B cell (primary cell): ENCODE measurements at regions not wholly inside any gene's neighbourhood (a gene's known extent, or its start where the extent isn't known, plus 50 kb on each side); places are given as distances from the start of the nearest gene placed in this dataset.

Experiments used
- ATAC-seq: fragments of 200-7000 bp; cut with Tn5 transposase; one replicate; pipeline ENCODE4 v1.10.0; 2021; ENCODE audit warnings: low read depth, mild to moderate bottlenecking, moderate number of reproducible peaks, moderate library complexity
- CTCF ChIA-PET: fragments of 350-600 bp; sonication (Branson Sonifier 250); formaldehyde crosslinking; loops from one replicate; lab custom pipeline; 2021; ENCODE audit warnings: antibody characterized with exemption, inconsistent platforms; lab: Charles Lee
- POLR2A ChIA-PET: fragments of 350-600 bp; sonication (Branson Sonifier 250); formaldehyde crosslinking; loops from one replicate; lab custom pipeline; 2021; ENCODE audit warnings: antibody characterized with exemption; lab: Charles Lee
- DNase-seq: peaks from one replicate; pipeline ENCODE4 v3.0.0; 2013
- H2AFZ ChIP-seq: 2 replicates; pipeline ENCODE4 v1.6.1; 2012; ENCODE audit warnings: mild to moderate bottlenecking, low read depth, low read length; ENCODE audit not compliant: insufficient read depth, poor library complexity, severe bottlenecking
- H3K27ac ChIP-seq, 2 donors: 1 replicate in 1 of 2; 2 replicates in 1 of 2; pipeline ENCODE4 v1.5.1; 2012 to 2013; ENCODE audit warnings: low read length in 2 of 2, mild to moderate bottlenecking in 2 of 2, moderate library complexity in 1 of 2
- H3K27me3 ChIP-seq, 4 experiments: fragments of 200-600 bp in 1 of 4; sonication (generic) in 1 of 4; replicated peaks in 1 of 4; 1 replicate in 2 of 4; 2 replicates in 2 of 4; pipeline versions ENCODE4 v1.6.1 to v1.7.0; 2013 to 2016; ENCODE audit warnings: low read length in 3 of 4, mild to moderate bottlenecking in 2 of 4, mixed read lengths in 1 of 4, moderate library complexity in 1 of 4; ENCODE audit not compliant: insufficient read depth in 4 of 4, control insufficient read depth in 3 of 4; ENCODE audit errors: control extremely low read depth in 1 of 4
- H3K36me3 ChIP-seq, 2 experiments: replicated peaks in 1 of 2; 1 replicate in 1 of 2; 2 replicates in 1 of 2; pipeline versions ENCODE4 v1.6.1 to v1.7.1; 2013; ENCODE audit warnings: low read length in 1 of 2; ENCODE audit not compliant: insufficient read depth in 2 of 2, control insufficient read depth in 1 of 2; ENCODE audit errors: control extremely low read depth in 1 of 2, extremely low read depth in 1 of 2
- H3K4me1 ChIP-seq, 2 donors: fragments of 200-600 bp in 1 of 2; sonication (generic) in 1 of 2; 1 replicate in 1 of 2; 2 replicates in 1 of 2; pipeline versions ENCODE4 v1.5.1 to v1.6.1; 2013 to 2017; ENCODE audit warnings: low read length in 2 of 2; ENCODE audit not compliant: control insufficient read depth in 2 of 2, insufficient read depth in 2 of 2
- H3K4me2 ChIP-seq: replicated peaks from 2 replicates; pipeline ENCODE3; 2012; ENCODE audit warnings: mild to moderate bottlenecking, low read depth, low read length; ENCODE audit not compliant: poor library complexity, severe bottlenecking
- H3K4me3 ChIP-seq, 5 experiments: fragments of 200-600 bp in 1 of 5; sonication (generic) in 1 of 5; 1 replicate in 3 of 5; 2 replicates in 2 of 5; pipeline versions ENCODE4 v1.5.1 to v1.7.0; 2011 to 2016; ENCODE audit warnings: low read length in 4 of 5, mild to moderate bottlenecking in 4 of 5, low read depth in 2 of 5, control low read depth in 1 of 5, moderate library complexity in 1 of 5; ENCODE audit not compliant: insufficient read depth in 1 of 5; ENCODE audit errors: control extremely low read depth in 1 of 5, extremely low read depth in 1 of 5
- H3K79me2 ChIP-seq: fragments of 200-600 bp; sonication (generic); one replicate; pipeline ENCODE4 v1.6.0; 2016; ENCODE audit warnings: low read length; ENCODE audit not compliant: control insufficient read depth, insufficient read depth
- H3K9ac ChIP-seq: fragments of 200-600 bp; sonication (generic); 2 replicates; pipeline ENCODE4 v1.6.1; 2017; ENCODE audit warnings: mild to moderate bottlenecking, low read length, moderate library complexity
- H3K9me3 ChIP-seq, 3 donors: one replicate each; pipeline versions ENCODE4 v1.6.1 to v1.7.1; 2013; ENCODE audit warnings: low read length in 2 of 3; ENCODE audit not compliant: control insufficient read depth in 2 of 3, insufficient read depth in 1 of 3; ENCODE audit errors: control extremely low read depth in 1 of 3
- H4K20me1 ChIP-seq: 2 replicates; pipeline ENCODE4 v1.6.0; 2012; ENCODE audit warnings: mild to moderate bottlenecking, low read length; ENCODE audit not compliant: insufficient read depth, control insufficient read depth, poor library complexity, severe bottlenecking
- H3K27ac Mint-ChIP-seq: one replicate; pipeline ENCODE4 v1.8.0; 2021; ENCODE audit warnings: mixed read lengths
- H3K27me3 Mint-ChIP-seq: one replicate; pipeline ENCODE4 v1.8.0; 2021; ENCODE audit warnings: mixed read lengths
- H3K4me1 Mint-ChIP-seq: one replicate; pipeline ENCODE4 v1.8.0; 2021; ENCODE audit warnings: mixed read lengths
- H3K4me3 Mint-ChIP-seq: one replicate; pipeline ENCODE4 v1.8.0; 2021; ENCODE audit warnings: mixed read lengths
- H3K9me3 Mint-ChIP-seq: one replicate; pipeline ENCODE4 v1.8.0; 2022; ENCODE audit warnings: mixed read lengths; ENCODE audit not compliant: insufficient read depth
- EZH2 ChIP-seq: IDR thresholded peaks from 2 replicates; pipeline ENCODE4 v1.6.1; 2012; ENCODE audit warnings: borderline replicate concordance, low read depth, mild to moderate bottlenecking, moderate library complexity, low read length; ENCODE audit not compliant: insufficient read depth, poor library complexity, severe bottlenecking
- WGBS: methylation state at CpG from one replicate; pipeline ENCODE4 v1.1.5; 2013; ENCODE audit warnings: missing lambda C conversion rate; ENCODE audit not compliant: insufficient coverage; 5-methylcytosine and 5-hydroxymethylcytosine counted together
- intact Hi-C: fragments of 100-400 bp; cut with micrococcal nuclease; formaldehyde crosslinking; loops from one replicate; pipeline ENCODE4 v1.10.0; 2022
- TF ChIP-seq, protein P1 (sequence below): fragments of 200-600 bp; IDR thresholded peaks from one replicate; pipeline ENCODE4 v1.8.0; 2022; ENCODE audit warnings: antibody characterized with exemption, mild to moderate bottlenecking

DNA sequence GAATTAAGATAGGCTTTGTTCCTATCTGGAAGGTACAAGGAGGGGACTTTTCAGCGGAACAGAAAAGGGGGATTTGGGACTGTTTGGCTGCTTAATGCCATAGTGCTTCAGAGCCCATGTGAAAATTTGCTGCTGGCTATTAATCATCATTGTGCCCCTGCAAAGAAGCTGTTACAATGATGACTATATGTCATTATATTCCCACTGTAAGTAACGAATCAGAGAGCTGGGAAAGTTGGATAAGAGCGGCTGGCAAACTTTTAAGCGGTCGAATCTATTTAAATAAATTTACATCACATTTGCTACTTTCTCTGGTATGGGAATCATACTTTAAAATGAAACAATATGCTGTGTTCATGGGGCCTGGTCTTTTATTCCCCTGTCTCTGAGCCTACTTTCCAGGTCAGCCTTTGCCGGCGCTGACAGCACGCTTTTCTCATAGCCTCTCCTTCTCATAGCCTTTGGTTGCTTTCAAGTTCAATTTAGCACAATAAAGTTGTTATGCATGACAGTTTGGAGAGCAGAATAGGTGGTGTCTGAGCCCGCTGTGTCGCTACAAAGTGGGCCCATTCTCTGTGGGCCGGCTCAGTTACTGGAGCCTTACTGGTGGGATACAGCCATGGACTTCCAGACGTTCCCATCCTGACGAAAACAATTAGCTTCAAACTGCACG lies 271.2 kb upstream of the TMEM161B start:
- Histone ChIP-seq H3K27me3 (no peaks in the 10 kb centered on the region), H3K4me3 (no peak overlapping the region), H2AFZ (no peak overlapping the region), H3K9me3 (no peaks in the 10 kb centered on the region), H3K27ac (no peak overlapping the region), H3K4me2 (no peak overlapping the region), H3K79me2 (no peaks in the 10 kb centered on the region), H3K36me3 (no peaks in the 10 kb centered on the region), H3K9ac (no peak overlapping the region), H3K4me1 (no peaks in the 10 kb centered on the region), H4K20me1 (no peaks in the 10 kb centered on the region)
- TF ChIP-seq EZH2, result no peak
- TF ChIP-seq, protein P1, sequence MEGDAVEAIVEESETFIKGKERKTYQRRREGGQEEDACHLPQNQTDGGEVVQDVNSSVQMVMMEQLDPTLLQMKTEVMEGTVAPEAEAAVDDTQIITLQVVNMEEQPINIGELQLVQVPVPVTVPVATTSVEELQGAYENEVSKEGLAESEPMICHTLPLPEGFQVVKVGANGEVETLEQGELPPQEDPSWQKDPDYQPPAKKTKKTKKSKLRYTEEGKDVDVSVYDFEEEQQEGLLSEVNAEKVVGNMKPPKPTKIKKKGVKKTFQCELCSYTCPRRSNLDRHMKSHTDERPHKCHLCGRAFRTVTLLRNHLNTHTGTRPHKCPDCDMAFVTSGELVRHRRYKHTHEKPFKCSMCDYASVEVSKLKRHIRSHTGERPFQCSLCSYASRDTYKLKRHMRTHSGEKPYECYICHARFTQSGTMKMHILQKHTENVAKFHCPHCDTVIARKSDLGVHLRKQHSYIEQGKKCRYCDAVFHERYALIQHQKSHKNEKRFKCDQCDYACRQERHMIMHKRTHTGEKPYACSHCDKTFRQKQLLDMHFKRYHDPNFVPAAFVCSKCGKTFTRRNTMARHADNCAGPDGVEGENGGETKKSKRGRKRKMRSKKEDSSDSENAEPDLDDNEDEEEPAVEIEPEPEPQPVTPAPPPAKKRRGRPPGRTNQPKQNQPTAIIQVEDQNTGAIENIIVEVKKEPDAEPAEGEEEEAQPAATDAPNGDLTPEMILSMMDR, result no peak
- Mint-ChIP-seq H3K27me3 (peaks cover 16% of the 10 kb centered on the region), H3K27ac (no peak overlapping the region), H3K9me3 (no peaks in the 10 kb centered on the region), H3K4me1 (no peaks in the 10 kb centered on the region), H3K4me3 (no peak overlapping the region)
- intact Hi-C loops, result no loop called here
- DNase-seq, result no peak
- WGBS, result 66% methylated on average over 6 of the region's 14 CpGs
- no peak for ATAC-seq
- CTCF ChIA-PET, result no interaction called here
- POLR2A ChIA-PET, result no interaction called here

DNA sequence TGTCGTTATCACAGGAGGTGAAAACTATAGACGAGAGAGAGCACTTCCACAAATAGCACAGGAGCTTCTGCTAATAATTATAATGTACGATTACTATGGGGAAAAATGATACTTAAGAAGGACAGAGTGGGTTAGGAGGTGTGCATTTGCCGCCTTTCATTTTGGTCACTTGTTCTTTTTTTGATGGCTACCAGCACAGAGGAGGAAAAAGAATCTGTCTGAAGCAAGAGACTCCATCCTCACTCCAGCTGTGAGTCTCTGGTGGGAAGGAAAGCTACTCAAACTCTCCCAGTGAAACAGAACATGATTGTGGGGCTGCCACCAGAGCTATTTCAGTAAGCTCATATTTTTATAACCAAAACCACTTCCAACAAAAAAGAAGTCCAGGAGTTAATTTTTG lies 270.4 kb upstream of the TMEM161B start:
- H3K36me3 ChIP-seq, result no peaks in the 10 kb centered on the region
- Mint-ChIP-seq H3K27me3 (peaks cover 11% of the 10 kb centered on the region), H3K9me3 (no peaks in the 10 kb centered on the region), H3K27ac (no peak overlapping the region), H3K4me3 (no peak overlapping the region), H3K4me1 (no peaks in the 10 kb centered on the region)
- H3K4me1 ChIP-seq, result no peaks in the 10 kb centered on the region
- no peaks in the 10 kb centered on the region for H3K9me3 ChIP-seq
- ATAC-seq (no peak), DNase-seq (no peak)
- no peak overlapping the region for H3K9ac ChIP-seq
- no peaks in the 10 kb centered on the region for H3K27me3 ChIP-seq
- WGBS, result 80% methylated on average over 1 of the region's 4 CpGs
- ChIA-PET CTCF (no interaction called here), POLR2A (no interaction called here)
- H2AFZ ChIP-seq, result no peak overlapping the region
- H3K27ac ChIP-seq, result no peak overlapping the region
- intact Hi-C loops, result no loop called here
- no peak for TF ChIP-seq EZH2
- TF ChIP-seq, protein P1, result no peak
- no peak overlapping the region for H3K4me3 ChIP-seq
- H3K4me2 ChIP-seq, result no peak overlapping the region
- no peaks in the 10 kb centered on the region for H4K20me1 ChIP-seq
- no peaks in the 10 kb centered on the region for H3K79me2 ChIP-seq
